Neural cell (in vitro differentiated cells): ENCODE measurements at regions not wholly inside any gene's neighbourhood (a gene's known extent, or its start where the extent isn't known, plus 50 kb on each side); places are given as distances from the start of the nearest gene placed in this dataset.

Experiments
- H2AFZ ChIP-seq: fragments of 200-600, 300-800 bp; sonication (generic), shearing (Covaris generic); 2 replicates; pipeline ENCODE4 v1.6.0; 2014; ENCODE audit warnings: low read depth, mild to moderate bottlenecking, antibody characterized with exemption, low read length, moderate library complexity
- H3F3A ChIP-seq: fragments of 200-600 bp; shearing (Covaris generic); 2 replicates; pipeline ENCODE4 v1.6.1; 2016; ENCODE audit warnings: mild to moderate bottlenecking, moderate library complexity, mixed read lengths, antibody characterized with exemption, low read length; ENCODE audit not compliant: insufficient read depth, poor library complexity, severe bottlenecking
- H3K27ac ChIP-seq: fragments of 200-600, 300-800 bp; sonication (generic), shearing (Covaris generic); 2 replicates; pipeline ENCODE4 v1.5.1; 2014; ENCODE audit warnings: mild to moderate bottlenecking, low read length, moderate library complexity
- H3K27me3 ChIP-seq: fragments of 300-800, 200-600 bp; sonication (generic), shearing (Covaris generic); 2 replicates; pipeline ENCODE4 v1.6.0; 2014; ENCODE audit warnings: mild to moderate bottlenecking, low read depth, low read length, moderate library complexity; ENCODE audit not compliant: insufficient read depth
- H3K36me3 ChIP-seq: fragments of 300-800, 200-600 bp; sonication (generic), shearing (Covaris generic); 2 replicates; pipeline ENCODE4 v1.5.1; 2014; ENCODE audit warnings: mild to moderate bottlenecking, antibody characterized with exemption, low read length, moderate library complexity; ENCODE audit not compliant: insufficient read depth
- H3K4me2 ChIP-seq: fragments of 300-800, 200-600 bp; sonication (generic), shearing (Covaris generic); 2 replicates; pipeline ENCODE4 v1.6.0; 2014; ENCODE audit warnings: mild to moderate bottlenecking, low read length
- H3K4me3 ChIP-seq: fragments of 300-800, 200-600 bp; sonication (generic), shearing (Covaris generic); 2 replicates; pipeline ENCODE4 v1.5.1; 2014; ENCODE audit warnings: mild to moderate bottlenecking, low read length, moderate library complexity
- H3K79me2 ChIP-seq: fragments of 200-600 bp; shearing (Covaris generic); replicated peaks from 2 replicates; pipeline ENCODE4 v1.6.0; 2014; ENCODE audit warnings: mild to moderate bottlenecking, low read length, moderate library complexity; ENCODE audit not compliant: insufficient read depth
- H3K9ac ChIP-seq: fragments of 300-800, 200-600 bp; sonication (generic), shearing (Covaris generic); 2 replicates; pipeline ENCODE4 v1.6.1; 2016; ENCODE audit warnings: mild to moderate bottlenecking, low read length, mixed read lengths
- H3K9me2 ChIP-seq: fragments of 200-600 bp; shearing (Covaris generic); 2 replicates; pipeline ENCODE4 v1.6.1; 2016; ENCODE audit warnings: mild to moderate bottlenecking, low read length, mixed read lengths; ENCODE audit not compliant: insufficient read depth
- H3K9me3 ChIP-seq: fragments of 200-600, 300-800 bp; sonication (generic), shearing (Covaris generic); 2 replicates; pipeline ENCODE4 v1.6.1; 2016; ENCODE audit warnings: mild to moderate bottlenecking, mixed run types, low read length, moderate library complexity, mixed read lengths
- H4K20me1 ChIP-seq: fragments of 200-600 bp; shearing (Covaris generic); 2 replicates; pipeline ENCODE4 v1.6.1; 2016; ENCODE audit warnings: mild to moderate bottlenecking, mixed run types; ENCODE audit not compliant: insufficient read depth
- EP300 ChIP-seq: fragments of 450-650 bp; conservative IDR thresholded peaks from 2 replicates; pipeline ENCODE4 v1.6.1; 2014; ENCODE audit warnings: antibody characterized with exemption, mild to moderate bottlenecking, moderate library complexity; ENCODE audit not compliant: poor library complexity, severe bottlenecking
- EZH2 ChIP-seq: fragments of 200-600, 300-800 bp; shearing (Covaris generic), sonication (generic); IDR thresholded peaks from 2 replicates; pipeline ENCODE4 v1.6.1; 2014; ENCODE audit warnings: antibody characterized with exemption, low read length, borderline replicate concordance, mild to moderate bottlenecking; ENCODE audit not compliant: insufficient read depth, poor library complexity, severe bottlenecking
- MXI1 ChIP-seq: fragments of 450-650 bp; conservative IDR thresholded peaks from 2 replicates; pipeline ENCODE4 v1.6.1; 2014; ENCODE audit warnings: antibody characterized with exemption, mild to moderate bottlenecking; ENCODE audit not compliant: poor library complexity, severe bottlenecking
- POLR2AphosphoS5 ChIP-seq: IDR thresholded peaks from 2 replicates; pipeline ENCODE4 v1.6.1; 2012
- RAD21 ChIP-seq: fragments of 450-650 bp; conservative IDR thresholded peaks from 2 replicates; pipeline ENCODE4 v1.6.1; 2014; ENCODE audit warnings: antibody characterized with exemption, mild to moderate bottlenecking, moderate library complexity
- SMC3 ChIP-seq: fragments of 450-650 bp; conservative IDR thresholded peaks from 2 replicates; pipeline ENCODE4 v1.6.1; 2014; ENCODE audit warnings: antibody characterized with exemption, mild to moderate bottlenecking, moderate library complexity; ENCODE audit not compliant: poor library complexity
- TAF1 ChIP-seq: IDR thresholded peaks from 2 replicates; pipeline ENCODE4 v1.6.1; 2012; ENCODE audit warnings: low read depth
- TF ChIP-seq, protein P1 (sequence below): IDR thresholded peaks from 2 replicates; pipeline ENCODE4 v1.6.1; 2012; ENCODE audit warnings: borderline replicate concordance
- TF ChIP-seq, protein P2 (sequence below): fragments of 450-650 bp; IDR thresholded peaks from 2 replicates; pipeline ENCODE4 v1.5.1; 2014; ENCODE audit warnings: antibody characterized with exemption, mild to moderate bottlenecking, moderate library complexity; ENCODE audit not compliant: poor library complexity, severe bottlenecking

DNA sequence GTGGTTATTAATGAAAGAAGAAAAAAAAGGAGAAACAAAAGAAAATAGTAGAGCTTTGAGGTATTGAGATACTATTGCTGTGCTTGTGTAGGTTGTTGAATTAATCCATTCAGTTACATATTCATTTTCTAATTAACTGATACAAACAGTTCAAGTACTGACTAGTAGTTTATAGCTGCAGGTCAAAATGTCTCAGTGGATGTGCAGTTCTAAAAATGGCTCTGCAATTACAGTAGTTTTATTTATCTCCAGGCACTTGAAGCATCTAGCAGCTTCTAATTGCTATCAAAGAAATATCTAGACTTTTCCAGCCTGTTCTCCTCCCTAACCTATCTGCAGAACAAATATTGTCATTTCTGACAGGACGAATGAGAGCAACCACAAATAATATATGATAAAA, 1887.7 kb upstream of the PCDH7 start:
- no peak overlapping the region for H3K27ac ChIP-seq
- H3K36me3 ChIP-seq = no peaks in the 10 kb centered on the region
- H2AFZ ChIP-seq = no peak overlapping the region
- no peak overlapping the region for H3K4me3 ChIP-seq
- H3K9me2 ChIP-seq = no peaks in the 10 kb centered on the region
- no peak overlapping the region for H3K9ac ChIP-seq
- no peaks in the 10 kb centered on the region for H3K79me2 ChIP-seq
- H3K27me3 ChIP-seq = no peaks in the 10 kb centered on the region
- H3K9me3 ChIP-seq = no peaks in the 10 kb centered on the region
- TF ChIP-seq, protein P1, sequence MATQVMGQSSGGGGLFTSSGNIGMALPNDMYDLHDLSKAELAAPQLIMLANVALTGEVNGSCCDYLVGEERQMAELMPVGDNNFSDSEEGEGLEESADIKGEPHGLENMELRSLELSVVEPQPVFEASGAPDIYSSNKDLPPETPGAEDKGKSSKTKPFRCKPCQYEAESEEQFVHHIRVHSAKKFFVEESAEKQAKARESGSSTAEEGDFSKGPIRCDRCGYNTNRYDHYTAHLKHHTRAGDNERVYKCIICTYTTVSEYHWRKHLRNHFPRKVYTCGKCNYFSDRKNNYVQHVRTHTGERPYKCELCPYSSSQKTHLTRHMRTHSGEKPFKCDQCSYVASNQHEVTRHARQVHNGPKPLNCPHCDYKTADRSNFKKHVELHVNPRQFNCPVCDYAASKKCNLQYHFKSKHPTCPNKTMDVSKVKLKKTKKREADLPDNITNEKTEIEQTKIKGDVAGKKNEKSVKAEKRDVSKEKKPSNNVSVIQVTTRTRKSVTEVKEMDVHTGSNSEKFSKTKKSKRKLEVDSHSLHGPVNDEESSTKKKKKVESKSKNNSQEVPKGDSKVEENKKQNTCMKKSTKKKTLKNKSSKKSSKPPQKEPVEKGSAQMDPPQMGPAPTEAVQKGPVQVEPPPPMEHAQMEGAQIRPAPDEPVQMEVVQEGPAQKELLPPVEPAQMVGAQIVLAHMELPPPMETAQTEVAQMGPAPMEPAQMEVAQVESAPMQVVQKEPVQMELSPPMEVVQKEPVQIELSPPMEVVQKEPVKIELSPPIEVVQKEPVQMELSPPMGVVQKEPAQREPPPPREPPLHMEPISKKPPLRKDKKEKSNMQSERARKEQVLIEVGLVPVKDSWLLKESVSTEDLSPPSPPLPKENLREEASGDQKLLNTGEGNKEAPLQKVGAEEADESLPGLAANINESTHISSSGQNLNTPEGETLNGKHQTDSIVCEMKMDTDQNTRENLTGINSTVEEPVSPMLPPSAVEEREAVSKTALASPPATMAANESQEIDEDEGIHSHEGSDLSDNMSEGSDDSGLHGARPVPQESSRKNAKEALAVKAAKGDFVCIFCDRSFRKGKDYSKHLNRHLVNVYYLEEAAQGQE = no peak
- TF ChIP-seq TAF1 (no peak), SMC3 (no peak), RAD21 (no peak), POLR2AphosphoS5 (no peak), MXI1 (no peak), EP300 (no peak), EZH2 (no peak)
- TF ChIP-seq, protein P2, sequence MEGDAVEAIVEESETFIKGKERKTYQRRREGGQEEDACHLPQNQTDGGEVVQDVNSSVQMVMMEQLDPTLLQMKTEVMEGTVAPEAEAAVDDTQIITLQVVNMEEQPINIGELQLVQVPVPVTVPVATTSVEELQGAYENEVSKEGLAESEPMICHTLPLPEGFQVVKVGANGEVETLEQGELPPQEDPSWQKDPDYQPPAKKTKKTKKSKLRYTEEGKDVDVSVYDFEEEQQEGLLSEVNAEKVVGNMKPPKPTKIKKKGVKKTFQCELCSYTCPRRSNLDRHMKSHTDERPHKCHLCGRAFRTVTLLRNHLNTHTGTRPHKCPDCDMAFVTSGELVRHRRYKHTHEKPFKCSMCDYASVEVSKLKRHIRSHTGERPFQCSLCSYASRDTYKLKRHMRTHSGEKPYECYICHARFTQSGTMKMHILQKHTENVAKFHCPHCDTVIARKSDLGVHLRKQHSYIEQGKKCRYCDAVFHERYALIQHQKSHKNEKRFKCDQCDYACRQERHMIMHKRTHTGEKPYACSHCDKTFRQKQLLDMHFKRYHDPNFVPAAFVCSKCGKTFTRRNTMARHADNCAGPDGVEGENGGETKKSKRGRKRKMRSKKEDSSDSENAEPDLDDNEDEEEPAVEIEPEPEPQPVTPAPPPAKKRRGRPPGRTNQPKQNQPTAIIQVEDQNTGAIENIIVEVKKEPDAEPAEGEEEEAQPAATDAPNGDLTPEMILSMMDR = no peak
- H4K20me1 ChIP-seq = no peaks in the 10 kb centered on the region
- no peak overlapping the region for H3K4me2 ChIP-seq
- no peaks in the 10 kb centered on the region for H3F3A ChIP-seq

GRCh38 chr4:28834120-28834519, 1886.0 kb upstream of the PCDH7 start:
- Histone ChIP-seq H3K27me3 (no peaks in the 10 kb centered on the region), H3K27ac (peak overlapping the region; percentile 13), H3K9me3 (no peaks in the 10 kb centered on the region), H3K4me2 (peak overlapping the region; percentile 6), H3K79me2 (no peaks in the 10 kb centered on the region), H3K36me3 (no peaks in the 10 kb centered on the region), H3K4me3 (no peak overlapping the region), H3K9ac (no peak overlapping the region), H2AFZ (no peak overlapping the region), H3F3A (no peaks in the 10 kb centered on the region), H4K20me1 (no peaks in the 10 kb centered on the region), H3K9me2 (no peaks in the 10 kb centered on the region)
- peak; percentile 67 for TF ChIP-seq POLR2AphosphoS5
- TF ChIP-seq SMC3 = no peak
- peak; percentile 83 for TF ChIP-seq EP300

DNA sequence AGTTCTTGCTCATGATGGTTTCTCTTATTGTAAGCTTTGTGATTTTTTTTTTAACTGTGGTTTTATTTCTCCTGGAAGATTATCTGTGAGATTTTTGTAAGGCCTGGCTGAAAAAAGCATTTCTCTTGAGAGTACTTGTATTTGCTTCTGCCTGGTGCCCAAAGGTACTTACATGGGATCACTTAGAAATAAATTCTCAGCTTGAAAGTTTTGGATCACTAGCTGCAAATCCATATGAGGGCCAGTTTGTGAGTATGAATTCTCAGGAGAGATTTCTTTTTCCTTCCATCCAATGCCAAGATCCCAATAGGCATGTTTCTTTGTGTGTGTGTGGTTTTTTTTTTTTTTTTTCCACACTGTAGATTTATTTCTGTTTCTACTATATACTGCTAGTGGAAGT, 1884.7 kb upstream of the PCDH7 start:
- H3K9ac ChIP-seq = no peak overlapping the region
- H3F3A ChIP-seq = no peaks in the 10 kb centered on the region
- H3K79me2 ChIP-seq = no peaks in the 10 kb centered on the region
- H3K9me2 ChIP-seq = no peaks in the 10 kb centered on the region
- no peak for TF ChIP-seq EP300
- TF ChIP-seq, protein P1 = no peak
- no peaks in the 10 kb centered on the region for H3K9me3 ChIP-seq
- no peak overlapping the region for H3K27ac ChIP-seq
- no peaks in the 10 kb centered on the region for H4K20me1 ChIP-seq
- no peaks in the 10 kb centered on the region for H3K27me3 ChIP-seq
- H3K4me3 ChIP-seq = no peak overlapping the region
- H2AFZ ChIP-seq = no peak overlapping the region
- no peaks in the 10 kb centered on the region for H3K36me3 ChIP-seq
- no peak overlapping the region for H3K4me2 ChIP-seq
